Neuron (in vitro differentiated cells): ENCODE measurements at regions not wholly inside any gene's neighbourhood (a gene's known extent, or its start where the extent isn't known, plus 50 kb on each side); places are given as distances from the start of the nearest gene placed in this dataset.

Source experiments
- H2AFZ ChIP-seq: one replicate; pipeline ENCODE4 v1.6.1; 2013; ENCODE audit warnings: low read depth, mild to moderate bottlenecking, inconsistent platforms, low read length, moderate library complexity
- H3K27me3 ChIP-seq: one replicate; pipeline ENCODE4 v1.6.1; 2013; ENCODE audit warnings: low read length; ENCODE audit not compliant: insufficient read depth
- H3K36me3 ChIP-seq: one replicate; pipeline ENCODE4 v1.6.1; 2013; ENCODE audit warnings: low read length; ENCODE audit not compliant: insufficient read depth
- H3K4me1 ChIP-seq: one replicate; pipeline ENCODE4 v1.6.1; 2013; ENCODE audit warnings: low read length; ENCODE audit not compliant: insufficient read depth
- H3K4me3 ChIP-seq: 2 replicates; pipeline ENCODE4 v1.5.1; 2013; ENCODE audit warnings: mild to moderate bottlenecking, low read length, moderate library complexity
- H3K9me3 ChIP-seq: one replicate; pipeline ENCODE4 v1.6.1; 2013; ENCODE audit warnings: low read length

- Histone ChIP-seq H3K36me3 (no peaks in the 10 kb centered on the region), H2AFZ (peak overlapping the region; percentile 2), H3K27me3 (no peaks in the 10 kb centered on the region), H3K4me1 (peaks cover 22% of the 10 kb centered on the region), H3K4me3 (peak overlapping the region; percentile 17), H3K9me3 (no peaks in the 10 kb centered on the region)
These were observed 123.8 kb upstream of the MARCKS start for GRCh38 chr6:113733381-113733780.

DNA sequence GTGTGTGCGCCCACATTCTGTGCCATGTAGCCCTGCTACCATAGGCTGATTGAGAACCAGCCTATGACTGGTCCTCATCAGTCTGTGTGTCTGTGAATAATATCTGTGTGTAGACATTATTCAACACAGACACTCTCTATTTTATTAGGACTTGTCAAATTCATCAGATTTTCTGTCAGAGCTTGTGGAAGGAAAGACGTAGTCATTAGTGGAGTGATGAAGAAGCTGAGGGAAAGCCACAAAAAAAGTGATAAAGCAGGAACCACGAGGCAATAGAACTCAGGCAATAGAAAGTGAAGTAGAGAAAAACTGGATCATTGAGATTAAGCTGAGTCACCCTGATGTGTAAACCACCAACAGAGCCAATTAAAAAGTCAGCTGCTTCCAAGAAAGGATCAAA is 122.2 kb upstream of the MARCKS start:
- Histone ChIP-seq H2AFZ (peak overlapping the region; percentile 12), H3K27me3 (no peaks in the 10 kb centered on the region), H3K36me3 (no peaks in the 10 kb centered on the region), H3K9me3 (no peaks in the 10 kb centered on the region), H3K4me3 (no peak overlapping the region), H3K4me1 (peaks cover 22% of the 10 kb centered on the region)

GRCh38 chr6:113735491-113735890 is 121.7 kb upstream of the MARCKS start:
- Histone ChIP-seq H2AFZ (peak overlapping the region; percentile 12), H3K9me3 (no peaks in the 10 kb centered on the region), H3K27me3 (no peaks in the 10 kb centered on the region), H3K4me3 (no peak overlapping the region), H3K4me1 (peaks cover 22% of the 10 kb centered on the region), H3K36me3 (no peaks in the 10 kb centered on the region)

- no peak overlapping the region for H3K4me3 ChIP-seq
- H3K4me1 ChIP-seq, result peaks cover 15% of the 10 kb centered on the region
- no peak overlapping the region for H2AFZ ChIP-seq
- no peaks in the 10 kb centered on the region for H3K9me3 ChIP-seq
- H3K36me3 ChIP-seq, result no peaks in the 10 kb centered on the region
- H3K27me3 ChIP-seq, result no peaks in the 10 kb centered on the region
These were observed 120.2 kb upstream of the MARCKS start for GRCh38 chr6:113736978-113737377.

DNA sequence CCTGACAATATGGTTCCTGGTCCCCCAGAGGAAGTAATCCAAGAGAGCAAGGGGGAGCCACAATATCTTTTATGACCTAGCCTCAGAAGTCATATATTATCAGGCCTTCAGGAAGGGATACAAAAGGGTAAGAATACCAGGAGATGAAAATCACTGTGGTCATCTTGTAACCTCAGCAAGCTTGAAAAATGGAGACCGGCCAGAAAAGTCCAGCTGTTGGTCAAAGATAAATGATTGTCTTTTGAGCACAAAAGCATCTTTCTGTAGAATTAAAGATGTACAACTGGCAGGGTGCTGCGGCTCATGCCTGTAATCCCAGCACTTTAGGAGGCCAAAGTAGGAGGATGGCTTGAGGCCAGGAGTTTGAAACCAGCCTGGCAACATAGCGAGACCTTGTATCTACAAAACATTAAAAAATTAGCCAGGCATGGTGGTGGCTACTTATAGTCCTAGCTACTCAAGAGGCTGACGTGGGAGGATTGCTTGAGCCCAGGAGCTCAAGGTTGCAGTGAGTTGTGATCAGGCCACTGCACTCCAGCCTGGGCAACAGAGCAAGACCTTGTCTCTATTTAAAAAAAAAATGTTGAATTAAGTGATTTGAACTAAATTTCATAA is 118.0 kb upstream of the MARCKS start:
- H2AFZ ChIP-seq, result no peak overlapping the region
- H3K9me3 ChIP-seq, result no peaks in the 10 kb centered on the region
- H3K27me3 ChIP-seq, result no peaks in the 10 kb centered on the region
- no peaks in the 10 kb centered on the region for H3K4me1 ChIP-seq
- no peak overlapping the region for H3K4me3 ChIP-seq
- H3K36me3 ChIP-seq, result no peaks in the 10 kb centered on the region

GRCh38 chr6:113741651-113742050 is 115.5 kb upstream of the MARCKS start:
- Histone ChIP-seq H3K36me3 (no peaks in the 10 kb centered on the region), H2AFZ (no peak overlapping the region), H3K9me3 (no peaks in the 10 kb centered on the region), H3K4me3 (no peak overlapping the region), H3K4me1 (no peaks in the 10 kb centered on the region), H3K27me3 (no peaks in the 10 kb centered on the region)

GRCh38 chr6:113742342-113742741 is 114.8 kb upstream of the MARCKS start:
- no peak overlapping the region for H2AFZ ChIP-seq
- H3K4me1 ChIP-seq, result no peaks in the 10 kb centered on the region
- H3K9me3 ChIP-seq, result no peaks in the 10 kb centered on the region
- H3K4me3 ChIP-seq, result no peak overlapping the region
- no peaks in the 10 kb centered on the region for H3K36me3 ChIP-seq
- no peaks in the 10 kb centered on the region for H3K27me3 ChIP-seq

GRCh38 chr6:113744861-113745260 is 112.3 kb upstream of the MARCKS start:
- Histone ChIP-seq H3K36me3 (no peaks in the 10 kb centered on the region), H3K4me3 (no peak overlapping the region), H2AFZ (no peak overlapping the region), H3K4me1 (no peaks in the 10 kb centered on the region), H3K27me3 (no peaks in the 10 kb centered on the region), H3K9me3 (peaks cover 4% of the 10 kb centered on the region)

- Histone ChIP-seq H3K4me1 (no peaks in the 10 kb centered on the region), H2AFZ (no peak overlapping the region), H3K9me3 (peaks cover 4% of the 10 kb centered on the region), H3K4me3 (no peak overlapping the region), H3K27me3 (no peaks in the 10 kb centered on the region), H3K36me3 (no peaks in the 10 kb centered on the region)
These were observed 106.8 kb upstream of the MARCKS start for GRCh38 chr6:113750151-113750855.

DNA sequence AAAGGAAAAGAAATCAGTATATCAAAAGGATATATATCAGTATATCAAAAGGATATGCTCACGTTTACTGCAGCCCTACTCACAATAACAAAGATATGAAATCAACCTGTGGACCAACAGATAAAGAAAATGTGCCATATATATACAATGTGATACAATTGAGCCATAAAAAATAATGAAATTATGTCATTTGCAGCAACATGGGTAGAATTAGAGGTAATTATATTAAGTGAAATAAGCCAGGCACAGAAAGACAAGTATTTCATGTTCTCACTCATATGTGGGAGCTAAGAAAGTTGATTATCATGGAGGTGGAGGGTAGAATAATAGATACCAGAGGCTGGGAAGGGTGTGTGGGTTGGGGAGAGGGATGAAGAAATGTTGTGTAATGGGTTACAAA is 102.9 kb upstream of the MARCKS start:
- no peak overlapping the region for H2AFZ ChIP-seq
- H3K4me1 ChIP-seq, result no peaks in the 10 kb centered on the region
- H3K9me3 ChIP-seq, result peaks cover 2% of the 10 kb centered on the region
- H3K4me3 ChIP-seq, result no peak overlapping the region
- H3K27me3 ChIP-seq, result no peaks in the 10 kb centered on the region
- H3K36me3 ChIP-seq, result no peaks in the 10 kb centered on the region

DNA sequence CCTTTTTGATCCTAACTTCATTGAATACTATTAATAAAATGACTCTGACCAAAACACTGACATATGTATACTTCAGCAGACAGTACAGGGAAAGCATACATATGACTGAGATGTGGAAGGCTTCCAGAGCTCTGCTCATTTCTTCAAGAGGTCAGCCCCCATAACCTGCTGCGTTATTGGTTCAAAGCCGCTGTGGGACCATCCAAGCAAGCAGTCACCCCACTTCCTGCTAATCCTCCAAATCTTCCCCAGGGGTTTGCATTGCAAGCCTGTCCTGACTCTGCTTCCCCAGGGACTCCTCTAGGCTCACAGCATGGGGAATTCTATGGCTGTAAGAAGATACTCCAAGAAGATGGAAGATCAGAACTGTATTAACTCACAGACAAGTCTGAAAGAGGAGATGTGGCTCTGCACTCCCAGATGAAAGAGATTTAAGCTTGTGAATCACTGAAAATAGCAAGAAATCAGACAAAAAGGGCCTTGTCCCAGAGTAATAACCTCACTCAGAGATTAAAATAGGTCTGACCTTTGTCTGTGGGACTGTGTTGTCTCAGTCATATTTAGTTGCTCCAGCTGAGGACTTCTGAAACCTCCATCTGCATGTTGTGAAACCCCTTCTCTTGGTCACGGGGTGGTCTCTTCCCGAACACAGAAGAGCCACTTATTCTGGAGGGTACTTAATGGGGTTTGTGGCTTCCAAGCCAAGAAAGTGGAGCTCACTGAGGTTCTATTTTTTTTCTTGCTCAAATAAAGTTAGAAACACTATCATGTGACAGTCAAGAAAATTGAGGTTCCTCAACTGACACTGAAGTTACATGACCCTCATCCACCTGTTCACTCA is 101.5 kb upstream of the MARCKS start:
- Histone ChIP-seq H3K4me3 (no peak overlapping the region), H3K4me1 (no peaks in the 10 kb centered on the region), H2AFZ (no peak overlapping the region), H3K9me3 (peaks cover 2% of the 10 kb centered on the region), H3K27me3 (no peaks in the 10 kb centered on the region), H3K36me3 (no peaks in the 10 kb centered on the region)

DNA sequence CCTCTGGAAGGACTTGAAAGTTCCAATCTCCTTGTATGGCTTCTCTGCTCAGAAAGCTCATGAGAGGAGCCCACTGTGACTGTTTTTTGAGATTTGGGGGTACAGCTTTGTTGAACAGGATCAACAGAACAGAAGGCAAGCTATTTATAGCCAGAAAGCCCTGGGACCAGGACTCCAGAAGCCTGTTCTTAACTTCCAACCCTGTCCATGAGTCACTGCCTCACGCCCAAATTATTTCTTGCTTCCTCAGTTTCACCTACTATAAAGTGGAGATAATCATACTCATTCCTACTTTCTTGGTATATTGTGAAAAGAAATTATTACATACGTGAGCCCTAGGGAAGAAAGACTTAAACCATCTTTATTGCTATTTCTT is 100.9 kb upstream of the MARCKS start:
- H3K4me1 ChIP-seq, result no peaks in the 10 kb centered on the region
- H3K4me3 ChIP-seq, result no peak overlapping the region
- H3K27me3 ChIP-seq, result no peaks in the 10 kb centered on the region
- no peaks in the 10 kb centered on the region for H3K36me3 ChIP-seq
- no peak overlapping the region for H2AFZ ChIP-seq
- H3K9me3 ChIP-seq, result peaks cover 2% of the 10 kb centered on the region

- H3K4me3 ChIP-seq, result no peak overlapping the region
- no peak overlapping the region for H2AFZ ChIP-seq
- peaks cover 2% of the 10 kb centered on the region for H3K9me3 ChIP-seq
- no peaks in the 10 kb centered on the region for H3K4me1 ChIP-seq
- H3K27me3 ChIP-seq, result no peaks in the 10 kb centered on the region
- no peaks in the 10 kb centered on the region for H3K36me3 ChIP-seq
These were observed 98.9 kb upstream of the MARCKS start for GRCh38 chr6:113758214-113758613.
